Activated CD4-positive, alpha-beta memory T cell treated with anti-CD3 and anti-CD28 coated beads, Interleukin-2, amount 10 ng/mL, durations not matched to agents 7 days and 5 days (primary cell): ENCODE measurements at regions not wholly inside any gene's neighbourhood (a gene's known extent, or its start where the extent isn't known, plus 50 kb on each side); places are given as distances from the start of the nearest gene placed in this dataset.

Experiments
- CTCF ChIA-PET: fragments of 350-600 bp; sonication (Branson Sonifier 250); formaldehyde crosslinking; loops from one replicate; lab custom pipeline; 2021; ENCODE audit warnings: antibody characterized with exemption, inconsistent platforms; lab: Charles Lee
- POLR2A ChIA-PET: fragments of 350-600 bp; sonication (Branson Sonifier 250); formaldehyde crosslinking; loops from one replicate; lab custom pipeline; 2021; ENCODE audit warnings: antibody characterized with exemption; lab: Charles Lee
- DNase-seq: peaks from one replicate; pipeline ENCODE4 v3.0.0-alpha.2; 2020
- H3K27ac Mint-ChIP-seq: one replicate; pipeline ENCODE4 v1.8.0; 2021; ENCODE audit warnings: mild to moderate bottlenecking, mixed read lengths
- H3K27me3 Mint-ChIP-seq: one replicate; pipeline ENCODE4 v1.8.0; 2021; ENCODE audit warnings: mixed read lengths
- H3K36me3 Mint-ChIP-seq: one replicate; pipeline ENCODE4 v1.8.0; 2021; ENCODE audit warnings: low read depth, mixed read lengths
- H3K4me1 Mint-ChIP-seq: one replicate; pipeline ENCODE4 v1.8.0; 2021; ENCODE audit warnings: mixed read lengths
- H3K4me3 Mint-ChIP-seq: one replicate; pipeline ENCODE4 v1.8.0; 2021; ENCODE audit warnings: mild to moderate bottlenecking, mixed read lengths
- H3K9me3 Mint-ChIP-seq: one replicate; pipeline ENCODE4 v1.8.0; 2021; ENCODE audit warnings: mixed read lengths

- no peaks in the 10 kb centered on the region for H3K4me1 Mint-ChIP-seq
- no peak for DNase-seq
- POLR2A ChIA-PET: no interaction called here
- CTCF ChIA-PET: no interaction called here
- no peak overlapping the region for H3K4me3 Mint-ChIP-seq
- H3K27ac Mint-ChIP-seq: no peak overlapping the region
- H3K9me3 Mint-ChIP-seq: no peaks in the 10 kb centered on the region
- H3K36me3 Mint-ChIP-seq: no peaks in the 10 kb centered on the region
- peaks cover 6% of the 10 kb centered on the region for H3K27me3 Mint-ChIP-seq
These were observed 91.4 kb upstream of the IRX4 start for GRCh38 chr5:1974081-1974480.

GRCh38 chr5:1973391-1974013, 90.8 kb upstream of the IRX4 start:
- CTCF ChIA-PET: no interaction called here
- H3K27me3 Mint-ChIP-seq: peaks cover 6% of the 10 kb centered on the region
- POLR2A ChIA-PET: no interaction called here
- no peak for DNase-seq
- H3K4me1 Mint-ChIP-seq: no peaks in the 10 kb centered on the region
- no peak overlapping the region for H3K4me3 Mint-ChIP-seq
- H3K36me3 Mint-ChIP-seq: no peaks in the 10 kb centered on the region
- no peaks in the 10 kb centered on the region for H3K9me3 Mint-ChIP-seq
- no peak overlapping the region for H3K27ac Mint-ChIP-seq

DNA sequence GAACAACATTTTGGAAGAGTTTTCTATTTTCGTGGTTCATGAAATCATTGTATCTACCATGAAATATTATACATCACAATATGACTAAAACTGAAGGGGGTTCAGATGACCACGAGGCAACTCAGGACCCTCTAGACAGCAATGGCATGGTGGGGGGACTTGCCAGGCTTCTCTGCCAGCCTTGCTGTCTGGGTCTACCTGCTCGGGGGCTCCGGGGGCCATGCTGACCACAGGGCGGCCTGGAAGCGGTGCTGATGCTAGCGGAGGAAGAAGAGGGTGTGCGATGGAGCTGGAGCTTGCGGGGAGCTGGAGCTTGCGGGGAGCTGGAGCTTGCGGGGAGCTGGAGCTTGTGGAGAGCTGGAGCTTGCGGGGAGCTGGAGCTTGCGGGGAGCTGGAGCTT, 89.2 kb upstream of the IRX4 start:
- POLR2A ChIA-PET: no interaction called here
- H3K36me3 Mint-ChIP-seq: no peaks in the 10 kb centered on the region
- no peak overlapping the region for H3K27ac Mint-ChIP-seq
- H3K4me1 Mint-ChIP-seq: no peaks in the 10 kb centered on the region
- no peak overlapping the region for H3K4me3 Mint-ChIP-seq
- no peaks in the 10 kb centered on the region for H3K9me3 Mint-ChIP-seq
- DNase-seq: no peak
- peaks cover 6% of the 10 kb centered on the region for H3K27me3 Mint-ChIP-seq
- CTCF ChIA-PET: no interaction called here

GRCh38 chr5:1967736-1968135, 85.0 kb upstream of the IRX4 start:
- H3K36me3 Mint-ChIP-seq: no peaks in the 10 kb centered on the region
- POLR2A ChIA-PET: no interaction called here
- no peak overlapping the region for H3K4me3 Mint-ChIP-seq
- no peaks in the 10 kb centered on the region for H3K27me3 Mint-ChIP-seq
- CTCF ChIA-PET: no interaction called here
- no peak for DNase-seq
- H3K27ac Mint-ChIP-seq: no peak overlapping the region
- no peaks in the 10 kb centered on the region for H3K9me3 Mint-ChIP-seq
- H3K4me1 Mint-ChIP-seq: no peaks in the 10 kb centered on the region

DNA sequence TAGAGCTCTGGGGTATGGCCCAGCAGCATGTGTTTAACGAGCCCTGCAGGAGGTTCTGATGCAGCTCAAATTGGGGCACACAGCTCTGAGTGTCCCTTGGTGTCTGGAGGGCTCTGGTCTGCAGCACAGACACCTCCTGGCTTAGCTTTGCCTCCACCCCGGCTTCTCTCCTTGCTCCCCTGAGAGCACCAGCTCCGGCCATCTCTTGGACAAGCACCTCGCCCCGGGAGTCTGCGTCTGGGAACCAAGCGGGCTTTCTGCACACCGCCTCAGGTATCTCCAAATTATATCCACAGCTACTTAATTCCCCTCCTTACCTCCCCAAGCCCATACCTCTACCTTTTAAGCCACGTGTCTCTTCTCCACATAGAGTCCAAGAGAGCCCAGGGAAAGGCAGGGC, 83.7 kb upstream of the IRX4 start:
- no peak overlapping the region for H3K27ac Mint-ChIP-seq
- no peaks in the 10 kb centered on the region for H3K9me3 Mint-ChIP-seq
- POLR2A ChIA-PET: no interaction called here
- DNase-seq: no peak
- CTCF ChIA-PET: no interaction called here
- H3K36me3 Mint-ChIP-seq: no peaks in the 10 kb centered on the region
- H3K4me3 Mint-ChIP-seq: no peak overlapping the region
- no peaks in the 10 kb centered on the region for H3K27me3 Mint-ChIP-seq
- no peaks in the 10 kb centered on the region for H3K4me1 Mint-ChIP-seq

- no peak overlapping the region for H3K27ac Mint-ChIP-seq
- ChIA-PET POLR2A (no interaction called here), CTCF (no interaction called here)
- no peaks in the 10 kb centered on the region for H3K4me1 Mint-ChIP-seq
- no peak overlapping the region for H3K4me3 Mint-ChIP-seq
- DNase-seq: no peak
- no peaks in the 10 kb centered on the region for H3K9me3 Mint-ChIP-seq
- no peaks in the 10 kb centered on the region for H3K27me3 Mint-ChIP-seq
- H3K36me3 Mint-ChIP-seq: no peaks in the 10 kb centered on the region
These were observed 83.2 kb upstream of the IRX4 start for GRCh38 chr5:1965925-1966324.

- no peak for DNase-seq
- H3K27ac Mint-ChIP-seq: no peak overlapping the region
- H3K27me3 Mint-ChIP-seq: no peaks in the 10 kb centered on the region
- H3K9me3 Mint-ChIP-seq: no peaks in the 10 kb centered on the region
- POLR2A ChIA-PET: no interaction called here
- no peaks in the 10 kb centered on the region for H3K4me1 Mint-ChIP-seq
- no peaks in the 10 kb centered on the region for H3K36me3 Mint-ChIP-seq
- H3K4me3 Mint-ChIP-seq: no peak overlapping the region
- CTCF ChIA-PET: no interaction called here
These were observed 81.3 kb upstream of the IRX4 start for GRCh38 chr5:1963941-1964451.

GRCh38 chr5:1963358-1963757, 80.6 kb upstream of the IRX4 start:
- CTCF ChIA-PET: no interaction called here

GRCh38 chr5:1962619-1963355, 80.1 kb upstream of the IRX4 start:
- Mint-ChIP-seq H3K27me3 (no peaks in the 10 kb centered on the region), H3K4me3 (no peak overlapping the region), H3K9me3 (no peaks in the 10 kb centered on the region), H3K36me3 (no peaks in the 10 kb centered on the region), H3K4me1 (no peaks in the 10 kb centered on the region), H3K27ac (no peak overlapping the region)
- ChIA-PET CTCF (no interaction called here), POLR2A (no interaction called here)
- no peak for DNase-seq

More at GRCh38 chr5:1963358-1963757, 80.6 kb upstream of the IRX4 start:
- H3K9me3 Mint-ChIP-seq: no peaks in the 10 kb centered on the region
- POLR2A ChIA-PET: no interaction called here
- no peak overlapping the region for H3K4me3 Mint-ChIP-seq
- no peaks in the 10 kb centered on the region for H3K27me3 Mint-ChIP-seq
- no peaks in the 10 kb centered on the region for H3K4me1 Mint-ChIP-seq
- no peak overlapping the region for H3K27ac Mint-ChIP-seq
- no peak for DNase-seq
- H3K36me3 Mint-ChIP-seq: no peaks in the 10 kb centered on the region

DNA sequence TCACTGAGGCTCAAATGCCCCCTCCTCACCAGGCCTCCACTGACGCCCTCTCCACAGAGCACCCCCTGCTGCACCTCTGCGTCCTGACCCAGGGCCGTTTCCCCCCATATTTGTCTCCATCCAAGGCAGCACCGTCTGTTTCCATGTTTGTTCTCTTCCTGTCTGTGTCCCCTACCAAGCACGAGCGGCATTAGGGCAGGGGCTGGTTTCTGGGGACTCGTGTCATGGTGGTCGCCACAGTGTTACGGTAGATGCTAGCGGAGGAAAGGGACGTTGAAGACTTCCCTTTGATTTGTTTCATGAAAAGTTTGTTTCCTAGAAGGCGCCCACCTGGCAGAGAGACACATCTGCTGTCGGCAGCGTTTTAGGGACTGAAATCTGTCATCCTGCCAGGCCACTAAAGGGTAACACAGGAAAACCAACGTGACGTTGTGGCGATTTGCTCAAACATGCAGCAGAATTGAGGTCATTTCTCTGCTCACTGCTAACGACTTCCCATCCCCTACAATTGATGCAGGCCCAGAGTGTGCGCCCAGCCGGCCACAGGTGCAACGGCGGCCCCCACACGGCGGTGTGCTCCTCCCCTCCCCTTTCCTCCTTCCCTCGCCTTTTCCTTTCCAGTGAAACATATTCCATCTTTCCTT, 79.3 kb upstream of the IRX4 start:
- DNase-seq: no peak
- Mint-ChIP-seq H3K4me3 (no peak overlapping the region), H3K9me3 (no peaks in the 10 kb centered on the region), H3K27ac (no peak overlapping the region), H3K36me3 (no peaks in the 10 kb centered on the region), H3K27me3 (no peaks in the 10 kb centered on the region), H3K4me1 (no peaks in the 10 kb centered on the region)
- CTCF ChIA-PET: no interaction called here
- POLR2A ChIA-PET: no interaction called here

GRCh38 chr5:1961304-1961946, 78.7 kb upstream of the IRX4 start:
- no peaks in the 10 kb centered on the region for H3K36me3 Mint-ChIP-seq
- H3K9me3 Mint-ChIP-seq: no peaks in the 10 kb centered on the region
- H3K4me3 Mint-ChIP-seq: no peak overlapping the region
- H3K27ac Mint-ChIP-seq: no peak overlapping the region
- H3K27me3 Mint-ChIP-seq: no peaks in the 10 kb centered on the region
- no peak for DNase-seq
- ChIA-PET POLR2A (no interaction called here), CTCF (no interaction called here)
- no peaks in the 10 kb centered on the region for H3K4me1 Mint-ChIP-seq

DNA sequence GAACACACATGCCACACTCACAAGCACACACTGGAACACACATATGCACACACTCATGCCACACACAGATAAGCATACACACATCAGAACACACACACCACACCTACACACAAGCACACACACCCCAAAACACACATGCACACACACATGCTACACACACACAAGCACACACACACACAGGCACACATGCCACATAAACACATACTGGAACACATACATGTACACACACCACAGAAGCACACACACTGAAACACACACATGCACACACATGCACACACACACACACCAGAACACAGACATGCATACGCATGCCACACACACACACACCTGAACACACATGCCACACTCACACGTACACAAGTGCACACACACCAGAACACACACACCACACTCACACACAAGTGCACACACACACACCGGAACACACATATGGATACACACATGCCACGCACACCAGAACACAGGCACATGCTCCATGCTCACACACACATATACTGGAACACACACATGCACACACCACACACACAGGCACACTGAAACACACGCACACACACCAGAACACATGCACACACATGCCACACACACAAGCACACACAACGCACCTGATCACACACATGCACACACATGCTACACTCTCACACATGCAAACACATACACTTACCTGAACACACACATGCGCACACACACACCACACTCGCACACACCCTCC, 78.0 kb upstream of the IRX4 start:
- POLR2A ChIA-PET: no interaction called here
- H3K27me3 Mint-ChIP-seq: no peaks in the 10 kb centered on the region
- no peaks in the 10 kb centered on the region for H3K9me3 Mint-ChIP-seq
- no peak for DNase-seq
- no peak overlapping the region for H3K4me3 Mint-ChIP-seq
- no peaks in the 10 kb centered on the region for H3K36me3 Mint-ChIP-seq
- CTCF ChIA-PET: no interaction called here
- no peak overlapping the region for H3K27ac Mint-ChIP-seq
- no peaks in the 10 kb centered on the region for H3K4me1 Mint-ChIP-seq
